HEK293T (cell line): ENCODE measurements at regions not wholly inside any gene's neighbourhood (a gene's known extent, or its start where the extent isn't known, plus 50 kb on each side); places are given as distances from the start of the nearest gene placed in this dataset.

Source experiments
- CTCF ChIA-PET: fragments of 350-600 bp; formaldehyde crosslinking; extraction: SDS; loops from one replicate; lab custom pipeline; 2021; ENCODE audit warnings: antibody characterized with exemption, inconsistent platforms; lab: Yijun Ruan, JAX
- POLR2A ChIA-PET: fragments of 350-600 bp; formaldehyde crosslinking; extraction: SDS; loops from one replicate; lab custom pipeline; 2020; ENCODE audit warnings: antibody characterized with exemption, inconsistent platforms; lab: Yijun Ruan, JAX
- DNase-seq: peaks from one replicate; pipeline ENCODE4 v3.0.0; 2012; ENCODE audit warnings: mixed read lengths; ENCODE audit errors: extremely low spot score
- ARNT ChIP-seq: fragments of 450-650 bp; IDR thresholded peaks from 2 replicates; pipeline ENCODE4 v1.6.1; 2017; ENCODE audit warnings: mild to moderate bottlenecking
- BHLHE40 ChIP-seq: fragments of 450-650 bp; IDR thresholded peaks from 2 replicates; pipeline ENCODE4 v1.6.1; 2016; ENCODE audit warnings: mild to moderate bottlenecking, moderate library complexity, borderline replicate concordance
- CTBP1 ChIP-seq: fragments of 450-650 bp; IDR thresholded peaks from 2 replicates; pipeline ENCODE4 v1.6.1; 2016; ENCODE audit warnings: borderline replicate concordance
- ELF4 ChIP-seq: fragments of 450-650 bp; IDR thresholded peaks from 2 replicates; pipeline ENCODE4 v1.6.1; 2017; ENCODE audit warnings: antibody characterized with exemption
- FOXA1 ChIP-seq: fragments of 450-650 bp; IDR thresholded peaks from 2 replicates; pipeline ENCODE4 v1.6.1; 2016; ENCODE audit warnings: mild to moderate bottlenecking
- FOXK2 ChIP-seq: fragments of 450-650 bp; IDR thresholded peaks from 2 replicates; pipeline ENCODE4 v1.6.1; 2016; ENCODE audit warnings: mild to moderate bottlenecking
- FOXM1 ChIP-seq: fragments of 450-650 bp; IDR thresholded peaks from 2 replicates; pipeline ENCODE4 v1.6.1; 2017; ENCODE audit warnings: mild to moderate bottlenecking, borderline replicate concordance
- HDGF ChIP-seq: fragments of 450-650 bp; IDR thresholded peaks from 2 replicates; pipeline ENCODE4 v1.6.1; 2017; ENCODE audit warnings: antibody characterized with exemption, borderline replicate concordance
- L3MBTL2 ChIP-seq: fragments of 450-650 bp; conservative IDR thresholded peaks from 2 replicates; pipeline ENCODE4 v1.6.1; 2016; ENCODE audit warnings: mild to moderate bottlenecking
- LEF1 ChIP-seq: fragments of 450-650 bp; IDR thresholded peaks from 2 replicates; pipeline ENCODE4 v1.6.1; 2017; ENCODE audit warnings: mild to moderate bottlenecking, borderline replicate concordance
- NFRKB ChIP-seq: fragments of 450-650 bp; IDR thresholded peaks from 2 replicates; pipeline ENCODE4 v1.6.1; 2016; ENCODE audit warnings: mild to moderate bottlenecking, moderate library complexity
- SP1 ChIP-seq: fragments of 450-650 bp; IDR thresholded peaks from 2 replicates; pipeline ENCODE4 v1.6.1; 2017
- SUZ12 ChIP-seq: fragments of 450-650 bp; IDR thresholded peaks from 2 replicates; pipeline ENCODE4 v1.6.1; 2016; ENCODE audit warnings: mild to moderate bottlenecking
- TARDBP ChIP-seq: fragments of 450-650 bp; IDR thresholded peaks from 2 replicates; pipeline ENCODE4 v1.6.1; 2016
- ZNF384 ChIP-seq: fragments of 450-650 bp; IDR thresholded peaks from 2 replicates; pipeline ENCODE4 v1.6.1; 2016
- TF ChIP-seq, protein P1 (sequence below): fragments of 450-650 bp; IDR thresholded peaks from 2 replicates; pipeline ENCODE4 v1.6.1; 2016

DNA sequence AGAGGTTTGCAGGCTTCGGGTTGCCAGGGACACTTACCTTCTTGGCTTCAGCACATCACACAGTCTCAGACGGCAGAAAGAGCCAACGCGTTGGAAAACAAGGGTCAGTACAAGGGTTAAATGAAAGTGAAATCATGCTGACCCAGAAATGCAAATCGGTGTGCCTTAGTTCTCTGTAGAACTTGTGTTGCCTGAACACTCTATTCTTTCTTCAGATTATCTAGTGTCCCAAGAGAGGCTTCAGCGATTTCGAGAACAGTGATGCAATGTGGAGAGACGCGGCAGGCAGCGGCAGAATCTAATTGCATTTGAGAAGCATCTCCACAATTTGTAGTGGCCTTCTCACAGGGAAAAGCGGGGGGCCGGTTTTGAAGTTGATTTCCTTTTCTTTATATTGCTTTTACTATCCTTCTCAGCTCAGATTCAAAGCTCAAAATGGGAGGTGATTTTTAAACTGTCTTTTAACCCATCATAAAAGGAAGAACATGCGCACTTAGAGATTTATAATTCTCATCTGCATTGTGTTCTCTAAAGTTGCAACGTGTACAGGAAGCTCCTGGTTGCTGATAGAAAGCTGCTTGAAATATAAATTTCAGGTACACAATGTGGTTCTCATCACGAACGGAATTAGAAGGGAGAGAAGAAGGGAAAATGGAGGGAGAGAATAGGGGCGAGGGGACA, 67.8 kb upstream of the EGLN3 start:
- CTCF ChIA-PET = no interaction called here
- POLR2A ChIA-PET = no interaction called here
- TF ChIP-seq ZNF384 (no peak), ARNT (no peak), L3MBTL2 (no peak), TARDBP (no peak), CTBP1 (no peak), ELF4 (no peak), SUZ12 (no peak)
- DNase-seq = no peak

- TF ChIP-seq HDGF (no peak), ARNT (no peak), LEF1 (no peak), TARDBP (no peak), FOXA1 (no peak)
- DNase-seq = no peak
- ChIA-PET POLR2A (no interaction called here), CTCF (no interaction called here)
These were observed 67.3 kb upstream of the EGLN3 start for GRCh38 chr14:34018125-34018524.

- ChIA-PET CTCF (no interaction called here), POLR2A (no interaction called here)
- no peak for DNase-seq
- TF ChIP-seq FOXM1 (no peak), ARNT (no peak), FOXA1 (no peak), HDGF (no peak), BHLHE40 (no peak), CTBP1 (no peak), SP1 (no peak), SUZ12 (no peak), L3MBTL2 (no peak), LEF1 (no peak), FOXK2 (no peak), ELF4 (no peak), TARDBP (no peak)
- TF ChIP-seq, protein P1, sequence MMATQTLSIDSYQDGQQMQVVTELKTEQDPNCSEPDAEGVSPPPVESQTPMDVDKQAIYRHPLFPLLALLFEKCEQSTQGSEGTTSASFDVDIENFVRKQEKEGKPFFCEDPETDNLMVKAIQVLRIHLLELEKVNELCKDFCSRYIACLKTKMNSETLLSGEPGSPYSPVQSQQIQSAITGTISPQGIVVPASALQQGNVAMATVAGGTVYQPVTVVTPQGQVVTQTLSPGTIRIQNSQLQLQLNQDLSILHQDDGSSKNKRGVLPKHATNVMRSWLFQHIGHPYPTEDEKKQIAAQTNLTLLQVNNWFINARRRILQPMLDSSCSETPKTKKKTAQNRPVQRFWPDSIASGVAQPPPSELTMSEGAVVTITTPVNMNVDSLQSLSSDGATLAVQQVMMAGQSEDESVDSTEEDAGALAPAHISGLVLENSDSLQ = no peak
These were observed 64.5 kb upstream of the EGLN3 start for GRCh38 chr14:34015383-34015782.

DNA sequence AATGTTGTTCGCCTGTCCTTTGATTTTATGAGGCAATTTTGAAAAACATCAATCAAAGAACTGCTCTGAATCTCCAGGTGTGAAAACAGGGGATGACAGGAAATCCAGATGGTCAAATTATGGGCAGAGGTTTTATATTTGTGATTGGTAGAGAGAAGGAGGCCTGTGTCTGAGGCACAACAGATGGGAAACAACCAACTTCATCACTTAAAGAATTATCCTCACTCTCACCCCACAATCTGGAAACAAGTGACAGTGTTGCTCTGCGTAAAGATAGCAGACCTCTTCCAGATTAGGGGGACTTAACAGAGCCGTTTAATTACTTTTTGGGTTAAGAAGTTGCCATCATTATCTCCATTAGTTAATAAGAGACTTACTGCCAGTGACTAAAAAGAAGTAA, 64.1 kb upstream of the EGLN3 start:
- ChIA-PET POLR2A (no interaction called here), CTCF (no interaction called here)
- TF ChIP-seq NFRKB (no peak), ELF4 (no peak), LEF1 (no peak), ARNT (no peak), HDGF (no peak), ZNF384 (no peak), BHLHE40 (no peak), TARDBP (no peak)
- TF ChIP-seq, protein P1 = no peak
- no peak for DNase-seq

GRCh38 chr14:34013721-34014060, 62.8 kb upstream of the EGLN3 start:
- POLR2A ChIA-PET = no interaction called here
- CTCF ChIA-PET = no interaction called here
- no peak for DNase-seq
- TF ChIP-seq ZNF384 = no peak
- TF ChIP-seq NFRKB = no peak
- no peak for TF ChIP-seq HDGF
- TF ChIP-seq CTBP1 = no peak
- TF ChIP-seq LEF1 = no peak
- TF ChIP-seq BHLHE40 = no peak
- TF ChIP-seq SP1 = no peak
- no peak for TF ChIP-seq TARDBP
- TF ChIP-seq, protein P1 = no peak
- no peak for TF ChIP-seq L3MBTL2
- no peak for TF ChIP-seq FOXK2

GRCh38 chr14:34012978-34013720, 62.3 kb upstream of the EGLN3 start:
- POLR2A ChIA-PET = no interaction called here

More at GRCh38 chr14:34012978-34013720, 62.3 kb upstream of the EGLN3 start:
- TF ChIP-seq HDGF = no peak
- no peak for TF ChIP-seq ARNT
- TF ChIP-seq FOXA1 = no peak
- TF ChIP-seq SUZ12 = no peak
- TF ChIP-seq FOXK2 = no peak
- TF ChIP-seq L3MBTL2 = no peak
- TF ChIP-seq CTBP1 = no peak
- no peak for DNase-seq
- CTCF ChIA-PET = no interaction called here
